Neural cell (in vitro differentiated cells): ENCODE measurements at regions not wholly inside any gene's neighbourhood (a gene's known extent, or its start where the extent isn't known, plus 50 kb on each side); places are given as distances from the start of the nearest gene placed in this dataset.

Experiments used
- H2AFZ ChIP-seq: fragments of 200-600, 300-800 bp; sonication (generic), shearing (Covaris generic); 2 replicates; pipeline ENCODE4 v1.6.0; 2014; ENCODE audit warnings: low read depth, mild to moderate bottlenecking, antibody characterized with exemption, low read length, moderate library complexity
- H3F3A ChIP-seq: fragments of 200-600 bp; shearing (Covaris generic); 2 replicates; pipeline ENCODE4 v1.6.1; 2016; ENCODE audit warnings: mild to moderate bottlenecking, moderate library complexity, mixed read lengths, antibody characterized with exemption, low read length; ENCODE audit not compliant: insufficient read depth, poor library complexity, severe bottlenecking
- H3K27ac ChIP-seq: fragments of 200-600, 300-800 bp; sonication (generic), shearing (Covaris generic); 2 replicates; pipeline ENCODE4 v1.5.1; 2014; ENCODE audit warnings: mild to moderate bottlenecking, low read length, moderate library complexity
- H3K27me3 ChIP-seq: fragments of 300-800, 200-600 bp; sonication (generic), shearing (Covaris generic); 2 replicates; pipeline ENCODE4 v1.6.0; 2014; ENCODE audit warnings: mild to moderate bottlenecking, low read depth, low read length, moderate library complexity; ENCODE audit not compliant: insufficient read depth
- H3K36me3 ChIP-seq: fragments of 300-800, 200-600 bp; sonication (generic), shearing (Covaris generic); 2 replicates; pipeline ENCODE4 v1.5.1; 2014; ENCODE audit warnings: mild to moderate bottlenecking, antibody characterized with exemption, low read length, moderate library complexity; ENCODE audit not compliant: insufficient read depth
- H3K4me2 ChIP-seq: fragments of 300-800, 200-600 bp; sonication (generic), shearing (Covaris generic); 2 replicates; pipeline ENCODE4 v1.6.0; 2014; ENCODE audit warnings: mild to moderate bottlenecking, low read length
- H3K4me3 ChIP-seq: fragments of 300-800, 200-600 bp; sonication (generic), shearing (Covaris generic); 2 replicates; pipeline ENCODE4 v1.5.1; 2014; ENCODE audit warnings: mild to moderate bottlenecking, low read length, moderate library complexity
- H3K79me2 ChIP-seq: fragments of 200-600 bp; shearing (Covaris generic); replicated peaks from 2 replicates; pipeline ENCODE4 v1.6.0; 2014; ENCODE audit warnings: mild to moderate bottlenecking, low read length, moderate library complexity; ENCODE audit not compliant: insufficient read depth
- H3K9ac ChIP-seq: fragments of 300-800, 200-600 bp; sonication (generic), shearing (Covaris generic); 2 replicates; pipeline ENCODE4 v1.6.1; 2016; ENCODE audit warnings: mild to moderate bottlenecking, low read length, mixed read lengths
- H3K9me2 ChIP-seq: fragments of 200-600 bp; shearing (Covaris generic); 2 replicates; pipeline ENCODE4 v1.6.1; 2016; ENCODE audit warnings: mild to moderate bottlenecking, low read length, mixed read lengths; ENCODE audit not compliant: insufficient read depth
- H3K9me3 ChIP-seq: fragments of 200-600, 300-800 bp; sonication (generic), shearing (Covaris generic); 2 replicates; pipeline ENCODE4 v1.6.1; 2016; ENCODE audit warnings: mild to moderate bottlenecking, mixed run types, low read length, moderate library complexity, mixed read lengths
- H4K20me1 ChIP-seq: fragments of 200-600 bp; shearing (Covaris generic); 2 replicates; pipeline ENCODE4 v1.6.1; 2016; ENCODE audit warnings: mild to moderate bottlenecking, mixed run types; ENCODE audit not compliant: insufficient read depth
- CTCF ChIP-seq: fragments of 450-650 bp; IDR thresholded peaks from 2 replicates; pipeline ENCODE4 v1.5.1; 2014; ENCODE audit warnings: antibody characterized with exemption, mild to moderate bottlenecking, moderate library complexity; ENCODE audit not compliant: poor library complexity, severe bottlenecking
- EP300 ChIP-seq: fragments of 450-650 bp; conservative IDR thresholded peaks from 2 replicates; pipeline ENCODE4 v1.6.1; 2014; ENCODE audit warnings: antibody characterized with exemption, mild to moderate bottlenecking, moderate library complexity; ENCODE audit not compliant: poor library complexity, severe bottlenecking
- EZH2 ChIP-seq: fragments of 200-600, 300-800 bp; shearing (Covaris generic), sonication (generic); IDR thresholded peaks from 2 replicates; pipeline ENCODE4 v1.6.1; 2014; ENCODE audit warnings: antibody characterized with exemption, low read length, borderline replicate concordance, mild to moderate bottlenecking; ENCODE audit not compliant: insufficient read depth, poor library complexity, severe bottlenecking
- MXI1 ChIP-seq: fragments of 450-650 bp; conservative IDR thresholded peaks from 2 replicates; pipeline ENCODE4 v1.6.1; 2014; ENCODE audit warnings: antibody characterized with exemption, mild to moderate bottlenecking; ENCODE audit not compliant: poor library complexity, severe bottlenecking
- POLR2AphosphoS5 ChIP-seq: IDR thresholded peaks from 2 replicates; pipeline ENCODE4 v1.6.1; 2012
- RAD21 ChIP-seq: fragments of 450-650 bp; conservative IDR thresholded peaks from 2 replicates; pipeline ENCODE4 v1.6.1; 2014; ENCODE audit warnings: antibody characterized with exemption, mild to moderate bottlenecking, moderate library complexity
- REST ChIP-seq: IDR thresholded peaks from 2 replicates; pipeline ENCODE4 v1.6.1; 2012; ENCODE audit warnings: borderline replicate concordance
- SMC3 ChIP-seq: fragments of 450-650 bp; conservative IDR thresholded peaks from 2 replicates; pipeline ENCODE4 v1.6.1; 2014; ENCODE audit warnings: antibody characterized with exemption, mild to moderate bottlenecking, moderate library complexity; ENCODE audit not compliant: poor library complexity
- TAF1 ChIP-seq: IDR thresholded peaks from 2 replicates; pipeline ENCODE4 v1.6.1; 2012; ENCODE audit warnings: low read depth

- H3K27me3 ChIP-seq = no peaks in the 10 kb centered on the region
- H3K36me3 ChIP-seq = no peaks in the 10 kb centered on the region
- TF ChIP-seq REST (no peak), RAD21 (no peak), MXI1 (no peak), TAF1 (no peak), EP300 (no peak), POLR2AphosphoS5 (no peak), SMC3 (no peak), EZH2 (no peak), CTCF (no peak)
- H3K9me2 ChIP-seq = no peaks in the 10 kb centered on the region
- H3K9ac ChIP-seq = no peak overlapping the region
- H3K79me2 ChIP-seq = no peaks in the 10 kb centered on the region
- H3F3A ChIP-seq = no peaks in the 10 kb centered on the region
- no peak overlapping the region for H3K27ac ChIP-seq
- no peak overlapping the region for H3K4me3 ChIP-seq
- no peak overlapping the region for H2AFZ ChIP-seq
- H3K9me3 ChIP-seq = no peaks in the 10 kb centered on the region
- no peaks in the 10 kb centered on the region for H4K20me1 ChIP-seq
- H3K4me2 ChIP-seq = no peak overlapping the region
Measured at GRCh38 chr2:42926434-42927333, 134.3 kb upstream of the HAAO start.

GRCh38 chr2:42925742-42926433, 133.5 kb upstream of the HAAO start:
- TF ChIP-seq CTCF (no peak), POLR2AphosphoS5 (no peak), REST (no peak), MXI1 (no peak), EP300 (no peak), EZH2 (no peak), RAD21 (no peak), SMC3 (no peak), TAF1 (no peak)
- H3F3A ChIP-seq = no peaks in the 10 kb centered on the region
- H3K79me2 ChIP-seq = no peaks in the 10 kb centered on the region
- H4K20me1 ChIP-seq = no peaks in the 10 kb centered on the region
- H3K4me2 ChIP-seq = no peak overlapping the region
- no peaks in the 10 kb centered on the region for H3K9me2 ChIP-seq
- H3K27me3 ChIP-seq = no peaks in the 10 kb centered on the region
- no peaks in the 10 kb centered on the region for H3K36me3 ChIP-seq
- no peaks in the 10 kb centered on the region for H3K9me3 ChIP-seq
- H2AFZ ChIP-seq = no peak overlapping the region
- H3K27ac ChIP-seq = no peak overlapping the region
- no peak overlapping the region for H3K9ac ChIP-seq
- H3K4me3 ChIP-seq = no peak overlapping the region
